SK-N-SH (cell line): ENCODE measurements at regions not wholly inside any gene's neighbourhood (a gene's known extent, or its start where the extent isn't known, plus 50 kb on each side); places are given as distances from the start of the nearest gene placed in this dataset.

Experiments used
- CTCF ChIA-PET: fragments of 300-600, 350-600 bp; formaldehyde crosslinking; extraction: SDS; loops from one replicate; lab custom pipeline; 2021; lab: Yijun Ruan, JAX
- POLR2A ChIA-PET: fragments of 350-600 bp; sonication (Branson Sonifier 250); formaldehyde crosslinking; extraction: SDS; loops from one replicate; lab custom pipeline; 2020; ENCODE audit warnings: antibody characterized with exemption, inconsistent platforms; lab: Yijun Ruan, JAX
- DNase-seq: peaks from one replicate; pipeline ENCODE4 v3.0.0; 2012
- H2AFZ ChIP-seq: fragments of 200-600 bp; sonication (generic); 2 replicates; pipeline ENCODE4 v1.8.1; 2016; ENCODE audit warnings: antibody characterized with exemption, mild to moderate bottlenecking, low read depth
- H3F3A ChIP-seq: fragments of 200-600 bp; sonication (generic); replicated peaks from 2 replicates; pipeline ENCODE3; 2016; ENCODE audit warnings: antibody characterized with exemption, mild to moderate bottlenecking; ENCODE audit not compliant: insufficient read depth
- H3K27ac ChIP-seq, 2 experiments: fragments of 200-500 bp in 1 of 2; fragments of 200-600 bp in 1 of 2; sonication (Bioruptor generic) in 1 of 2; sonication (generic), shearing (Covaris generic) in 1 of 2; 2 replicates each; pipeline versions ENCODE4 v1.5.1 to v1.6.1; 2014 to 2016; ENCODE audit warnings: low read depth in 2 of 2, inconsistent platforms in 1 of 2, low read length in 1 of 2, mild to moderate bottlenecking in 1 of 2, mixed read lengths in 1 of 2
- H3K27me3 ChIP-seq: fragments of 200-600 bp; sonication (generic), shearing (Covaris generic); 2 replicates; pipeline ENCODE4 v1.6.1; 2016; ENCODE audit warnings: mixed run types; ENCODE audit not compliant: insufficient read depth
- H3K36me3 ChIP-seq, 2 experiments: fragments of 200-500 bp in 1 of 2; fragments of 200-600 bp in 1 of 2; sonication (Bioruptor generic) in 1 of 2; sonication (generic) in 1 of 2; replicated peaks in 1 of 2; 2 replicates each; pipeline versions ENCODE3 to v1.5.1; 2014 to 2016; ENCODE audit warnings: low read length in 1 of 2, mild to moderate bottlenecking in 1 of 2; ENCODE audit not compliant: insufficient read depth in 2 of 2, control insufficient read depth in 1 of 2
- H3K4me1 ChIP-seq, 2 experiments: fragments of 200-500 bp in 1 of 2; fragments of 200-600 bp in 1 of 2; sonication (Bioruptor generic) in 1 of 2; sonication (generic), shearing (Covaris generic) in 1 of 2; 2 replicates each; pipeline versions ENCODE4 v1.5.1 to v1.6.1; 2014 to 2016; ENCODE audit warnings: low read depth in 1 of 2, low read length in 1 of 2, mixed run types in 1 of 2; ENCODE audit not compliant: insufficient read depth in 2 of 2, control insufficient read depth in 1 of 2
- H3K4me2 ChIP-seq: fragments of 200-600 bp; sonication (generic), shearing (Covaris generic); 2 replicates; pipeline ENCODE4 v1.6.1; 2017; ENCODE audit warnings: mixed run types
- H3K4me3 ChIP-seq, 2 experiments: fragments of 200-500 bp in 1 of 2; fragments of 200-600 bp in 1 of 2; sonication (Bioruptor generic) in 1 of 2; sonication (generic), shearing (Covaris generic) in 1 of 2; 2 replicates each; pipeline versions ENCODE4 v1.5.1 to v1.8.1; 2014 to 2016; ENCODE audit warnings: low read depth in 2 of 2, inconsistent platforms in 1 of 2, low read length in 1 of 2, mild to moderate bottlenecking in 1 of 2, mixed read lengths in 1 of 2, moderate library complexity in 1 of 2
- H3K79me2 ChIP-seq: fragments of 200-600 bp; sonication (generic); 2 replicates; pipeline ENCODE4 v1.8.1; 2017; ENCODE audit warnings: mild to moderate bottlenecking; ENCODE audit not compliant: insufficient read depth
- H3K9ac ChIP-seq: fragments of 200-600 bp; sonication (generic); 2 replicates; pipeline ENCODE4 v1.6.1; 2017; ENCODE audit warnings: mixed run types
- H3K9me2 ChIP-seq: fragments of 200-600 bp; sonication (generic); 2 replicates; pipeline ENCODE4 v1.6.1; 2017; ENCODE audit warnings: mixed run types
- H3K9me3 ChIP-seq: fragments of 200-600 bp; sonication (generic); 2 replicates; pipeline ENCODE4 v1.6.1; 2017; ENCODE audit warnings: mixed run types, mild to moderate bottlenecking, moderate library complexity
- H4K20me1 ChIP-seq: fragments of 200-600 bp; sonication (generic); 2 replicates; pipeline ENCODE4 v1.6.1; 2017; ENCODE audit warnings: mild to moderate bottlenecking, mixed run types; ENCODE audit not compliant: insufficient read depth
- CHD2 ChIP-seq: fragments of 150-350 bp; IDR thresholded peaks from 2 replicates; pipeline ENCODE4 v1.6.1; 2018; ENCODE audit warnings: low read length; ENCODE audit not compliant: partially characterized antibody
- ELF1 ChIP-seq: IDR thresholded peaks from 2 replicates; pipeline ENCODE4 v1.4.0; 2012
- EP300 ChIP-seq, 2 experiments: IDR thresholded peaks; 2 replicates each; pipeline versions ENCODE4 v1.4.0 to v1.6.1; 2012; ENCODE audit warnings: borderline replicate concordance in 1 of 2, low read depth in 1 of 2, low read length in 1 of 2
- FOXJ3 ChIP-seq: sonication (generic); formaldehyde crosslinking; IDR thresholded peaks from 2 replicates; pipeline ENCODE4 v1.5.1; 2020; ENCODE audit warnings: mild to moderate bottlenecking, missing genetic modification reagents
- GABPA ChIP-seq: IDR thresholded peaks from 2 replicates; pipeline ENCODE4 v1.4.0; 2012; ENCODE audit warnings: low read depth, mild to moderate bottlenecking
- GATA2 ChIP-seq: sonication (generic); formaldehyde crosslinking; IDR thresholded peaks from 2 replicates; pipeline ENCODE4 v1.5.0; 2020; ENCODE audit warnings: mild to moderate bottlenecking, missing genetic modification reagents
- JUND ChIP-seq: IDR thresholded peaks from 2 replicates; pipeline ENCODE4 v1.4.0; 2012
- MEF2A ChIP-seq: IDR thresholded peaks from 2 replicates; pipeline ENCODE4 v1.4.0; 2012; ENCODE audit warnings: low read depth, borderline replicate concordance
- MXI1 ChIP-seq: IDR thresholded peaks from 2 replicates; pipeline ENCODE4 v1.6.1; 2012; ENCODE audit warnings: mild to moderate bottlenecking, low read depth, low read length, improper control_type of control experiment
- RAD21 ChIP-seq: IDR thresholded peaks from 2 replicates; pipeline ENCODE4 v1.6.1; 2012; ENCODE audit warnings: mild to moderate bottlenecking, low read length
- RFX5 ChIP-seq: IDR thresholded peaks from 2 replicates; pipeline ENCODE4 v1.6.1; 2012; ENCODE audit warnings: mild to moderate bottlenecking, improper control_type of control experiment, low read length
- RXRA ChIP-seq: IDR thresholded peaks from 2 replicates; pipeline ENCODE4 v1.4.0; 2012; ENCODE audit warnings: low read depth, mild to moderate bottlenecking, borderline replicate concordance
- SIN3A ChIP-seq: IDR thresholded peaks from 2 replicates; pipeline ENCODE4 v1.6.1; 2012; ENCODE audit warnings: low read depth, mild to moderate bottlenecking, low read length, moderate library complexity, borderline replicate concordance
- TCF12 ChIP-seq: IDR thresholded peaks from 2 replicates; pipeline ENCODE4 v1.4.0; 2012
- TEAD4 ChIP-seq: IDR thresholded peaks from 2 replicates; pipeline ENCODE4 v1.4.0; 2012; ENCODE audit warnings: mild to moderate bottlenecking, borderline replicate concordance; ENCODE audit not compliant: insufficient read depth
- YY1 ChIP-seq: IDR thresholded peaks from 2 replicates; pipeline ENCODE4 v1.4.0; 2012; ENCODE audit warnings: low read depth, mild to moderate bottlenecking
- WGBS: methylation state at CpG from one replicate; pipeline ENCODE4 v1.1.6; 2017; ENCODE audit warnings: low lambda C conversion rate; 5-methylcytosine and 5-hydroxymethylcytosine counted together
- TF ChIP-seq, protein P1 (sequence below): fragments of 150-350 bp; IDR thresholded peaks from 2 replicates; pipeline ENCODE4 v1.6.1; 2016; ENCODE audit warnings: mild to moderate bottlenecking, low read depth, low read length
- TF ChIP-seq, protein P2 (sequence below): fragments of 200-600 bp; sonication (generic); IDR thresholded peaks from 2 replicates; pipeline ENCODE4 v1.6.1; 2017; ENCODE audit warnings: antibody characterized with exemption, mild to moderate bottlenecking, moderate library complexity
- TF ChIP-seq, protein P3 (sequence below): IDR thresholded peaks from 2 replicates; pipeline ENCODE4 v1.4.0; 2012; ENCODE audit warnings: low read depth

DNA sequence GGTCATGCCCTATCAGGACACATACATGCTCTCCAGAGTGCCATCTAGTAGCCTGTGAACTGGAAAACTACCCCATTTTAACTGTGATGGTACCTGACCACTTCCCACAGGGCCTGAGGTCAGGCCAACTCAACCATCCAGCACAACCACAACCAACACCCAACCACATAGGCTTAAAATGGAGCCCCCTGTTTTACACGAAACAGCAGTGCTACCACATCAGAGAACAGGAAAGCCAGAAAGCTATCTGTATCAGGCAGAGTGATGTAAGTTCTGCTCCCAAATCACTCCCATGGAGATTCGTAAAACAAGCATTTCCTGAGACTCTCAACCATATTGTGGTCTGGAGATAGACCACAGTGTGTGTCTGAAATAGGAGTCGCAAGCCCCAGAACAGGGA is 1017.3 kb upstream of the EPHA6 start:
- Histone ChIP-seq H3K9me2 (no peaks in the 10 kb centered on the region), H3K9ac (no peak overlapping the region), H3K27me3 (no peaks in the 10 kb centered on the region), H3K27ac (no peak overlapping the region), H3K36me3 (no peaks in the 10 kb centered on the region), H4K20me1 (no peaks in the 10 kb centered on the region), H3K4me3 (no peak overlapping the region), H2AFZ (no peak overlapping the region)
- ChIA-PET CTCF (no interaction called here), POLR2A (no interaction called here)
- DNase-seq, result no peak
- no peak for TF ChIP-seq JUND
- TF ChIP-seq GABPA, result no peak
- TF ChIP-seq MXI1, result no peak
- TF ChIP-seq RFX5, result no peak
- TF ChIP-seq EP300 (IDR thresholded peaks at IDR 0.05; ENCODE audit: borderline replicate concordance in 1 of 2, low read depth in 1 of 2, low read length in 1 of 2), result no peak
- TF ChIP-seq RXRA, result no peak
- TF ChIP-seq, protein P1, sequence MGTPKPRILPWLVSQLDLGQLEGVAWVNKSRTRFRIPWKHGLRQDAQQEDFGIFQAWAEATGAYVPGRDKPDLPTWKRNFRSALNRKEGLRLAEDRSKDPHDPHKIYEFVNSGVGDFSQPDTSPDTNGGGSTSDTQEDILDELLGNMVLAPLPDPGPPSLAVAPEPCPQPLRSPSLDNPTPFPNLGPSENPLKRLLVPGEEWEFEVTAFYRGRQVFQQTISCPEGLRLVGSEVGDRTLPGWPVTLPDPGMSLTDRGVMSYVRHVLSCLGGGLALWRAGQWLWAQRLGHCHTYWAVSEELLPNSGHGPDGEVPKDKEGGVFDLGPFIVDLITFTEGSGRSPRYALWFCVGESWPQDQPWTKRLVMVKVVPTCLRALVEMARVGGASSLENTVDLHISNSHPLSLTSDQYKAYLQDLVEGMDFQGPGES, result no peak
- TF ChIP-seq, all 33 proteins: peak for 0
- Histone ChIP-seq H3F3A (no peaks in the 10 kb centered on the region), H3K4me1 (no peaks in the 10 kb centered on the region), H3K79me2 (no peaks in the 10 kb centered on the region), H3K9me3 (no peaks in the 10 kb centered on the region), H3K4me2 (no peak overlapping the region)
- WGBS, result 8% methylated on average over 3 of the region's 3 CpGs

DNA sequence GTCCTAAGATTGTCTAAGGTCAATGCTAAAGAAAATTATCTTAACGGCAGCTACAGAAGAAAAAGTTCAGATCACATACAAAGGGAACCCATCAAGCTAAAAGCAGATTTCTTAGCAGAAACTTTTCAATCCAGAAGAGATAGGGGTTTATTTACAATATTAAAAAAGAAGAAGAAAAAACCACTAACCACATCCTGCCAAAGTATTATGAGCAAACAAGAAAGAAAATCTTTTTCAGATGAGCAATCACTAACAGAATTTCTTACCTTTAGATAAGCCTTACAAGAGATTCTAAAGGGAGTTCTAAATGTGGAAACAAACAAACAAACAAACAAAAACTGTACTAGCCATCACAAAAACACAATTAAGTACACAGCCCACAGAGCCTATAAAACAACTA is 1015.8 kb upstream of the EPHA6 start:
- Histone ChIP-seq H3K4me3 (no peak overlapping the region), H3K4me1 (no peaks in the 10 kb centered on the region), H3K4me2 (no peak overlapping the region), H3K79me2 (no peaks in the 10 kb centered on the region), H3K36me3 (no peaks in the 10 kb centered on the region), H3K27ac (no peak overlapping the region), H3K9me3 (no peaks in the 10 kb centered on the region), H4K20me1 (no peaks in the 10 kb centered on the region), H3K9ac (no peak overlapping the region), H3F3A (no peaks in the 10 kb centered on the region), H3K9me2 (no peaks in the 10 kb centered on the region), H3K27me3 (no peaks in the 10 kb centered on the region), H2AFZ (no peak overlapping the region)
- DNase-seq, result no peak
- ChIA-PET CTCF (no interaction called here), POLR2A (no interaction called here)
- no peak for TF ChIP-seq RAD21
- TF ChIP-seq, protein P2, sequence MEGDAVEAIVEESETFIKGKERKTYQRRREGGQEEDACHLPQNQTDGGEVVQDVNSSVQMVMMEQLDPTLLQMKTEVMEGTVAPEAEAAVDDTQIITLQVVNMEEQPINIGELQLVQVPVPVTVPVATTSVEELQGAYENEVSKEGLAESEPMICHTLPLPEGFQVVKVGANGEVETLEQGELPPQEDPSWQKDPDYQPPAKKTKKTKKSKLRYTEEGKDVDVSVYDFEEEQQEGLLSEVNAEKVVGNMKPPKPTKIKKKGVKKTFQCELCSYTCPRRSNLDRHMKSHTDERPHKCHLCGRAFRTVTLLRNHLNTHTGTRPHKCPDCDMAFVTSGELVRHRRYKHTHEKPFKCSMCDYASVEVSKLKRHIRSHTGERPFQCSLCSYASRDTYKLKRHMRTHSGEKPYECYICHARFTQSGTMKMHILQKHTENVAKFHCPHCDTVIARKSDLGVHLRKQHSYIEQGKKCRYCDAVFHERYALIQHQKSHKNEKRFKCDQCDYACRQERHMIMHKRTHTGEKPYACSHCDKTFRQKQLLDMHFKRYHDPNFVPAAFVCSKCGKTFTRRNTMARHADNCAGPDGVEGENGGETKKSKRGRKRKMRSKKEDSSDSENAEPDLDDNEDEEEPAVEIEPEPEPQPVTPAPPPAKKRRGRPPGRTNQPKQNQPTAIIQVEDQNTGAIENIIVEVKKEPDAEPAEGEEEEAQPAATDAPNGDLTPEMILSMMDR, result no peak
- whole genome bisulfite sequencing, result 10% methylated on average over 1 of the region's 1 CpG

DNA sequence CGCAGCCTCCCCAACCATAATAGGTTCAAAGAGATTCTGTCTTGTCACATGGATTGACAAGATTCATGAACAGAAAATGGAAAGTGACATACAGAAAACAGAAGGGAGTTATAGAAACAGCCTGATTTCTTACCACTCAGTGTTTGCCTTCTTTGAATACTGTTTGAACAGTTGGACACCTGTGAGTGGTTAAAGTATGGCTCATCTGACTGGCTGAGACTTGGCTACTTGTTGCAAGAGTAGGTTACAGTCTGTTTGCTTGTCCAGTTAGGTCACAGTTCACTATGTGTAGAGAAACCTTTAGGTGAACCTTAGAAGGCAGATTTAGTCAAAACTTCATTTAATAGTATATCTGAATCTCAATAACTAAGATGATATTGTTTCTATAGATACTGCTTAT is 1003.9 kb upstream of the EPHA6 start:
- POLR2A ChIA-PET, result no interaction called here
- no peak for DNase-seq
- no peak overlapping the region for H3K27ac ChIP-seq
- no peaks in the 10 kb centered on the region for H3K27me3 ChIP-seq
- 25% methylated on average over 1 of the region's 1 CpG for WGBS
- no peaks in the 10 kb centered on the region for H3K4me1 ChIP-seq
- H3K9ac ChIP-seq, result no peak overlapping the region
- no peaks in the 10 kb centered on the region for H3K9me3 ChIP-seq
- CTCF ChIA-PET, result no interaction called here
- H3K4me2 ChIP-seq, result no peak overlapping the region
- no peak overlapping the region for H3K4me3 ChIP-seq
- no peaks in the 10 kb centered on the region for H4K20me1 ChIP-seq
- no peaks in the 10 kb centered on the region for H3K9me2 ChIP-seq
- no peaks in the 10 kb centered on the region for H3K36me3 ChIP-seq
- H3K79me2 ChIP-seq, result no peaks in the 10 kb centered on the region
- no peaks in the 10 kb centered on the region for H3F3A ChIP-seq
- H2AFZ ChIP-seq, result no peak overlapping the region
- no peak for TF ChIP-seq SIN3A
- TF ChIP-seq FOXJ3 (CRISPR knock-in tag), result no peak
- no peak for TF ChIP-seq JUND
- TF ChIP-seq TCF12, result no peak
- no peak for TF ChIP-seq MEF2A
- no peak for TF ChIP-seq YY1
- TF ChIP-seq, protein P2, result no peak
- TF ChIP-seq CHD2, result no peak
- TF ChIP-seq, protein P3, sequence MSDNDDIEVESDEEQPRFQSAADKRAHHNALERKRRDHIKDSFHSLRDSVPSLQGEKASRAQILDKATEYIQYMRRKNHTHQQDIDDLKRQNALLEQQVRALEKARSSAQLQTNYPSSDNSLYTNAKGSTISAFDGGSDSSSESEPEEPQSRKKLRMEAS, result no peak
- TF ChIP-seq GATA2, result no peak
- no peak for TF ChIP-seq TEAD4
- no peak for TF ChIP-seq ELF1
- no peak for TF ChIP-seq RXRA
